ENCODE measurements at regions not wholly inside any gene's neighbourhood (a gene's known extent, or its start where the extent isn't known, plus 50 kb on each side); places are given as distances from the start of the nearest gene placed in this dataset.

DNA sequence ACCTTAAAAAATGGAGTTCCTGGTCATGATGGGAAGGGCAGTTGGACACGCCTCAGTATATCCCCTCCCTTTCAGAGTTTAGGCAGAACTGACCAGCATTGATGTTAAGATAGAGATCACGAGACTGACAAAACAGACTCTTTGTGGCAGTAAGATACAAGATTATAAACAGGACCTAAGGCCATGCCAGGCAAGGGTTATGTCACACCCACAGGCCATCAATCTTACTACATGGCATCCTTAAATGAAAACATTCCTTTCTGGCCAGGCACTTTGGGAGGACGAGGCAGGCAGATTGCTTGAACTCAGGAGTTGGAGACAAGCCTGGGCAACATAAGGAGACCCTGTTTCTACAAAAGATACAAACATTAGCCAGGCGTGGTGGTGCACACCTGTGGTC lies 129.3 kb upstream of the MLN start:
- H3K4me3 ChIP-seq (ENCODE audit: low read depth, low read length), result no peak overlapping the region
- TF ChIP-seq, protein P1, sequence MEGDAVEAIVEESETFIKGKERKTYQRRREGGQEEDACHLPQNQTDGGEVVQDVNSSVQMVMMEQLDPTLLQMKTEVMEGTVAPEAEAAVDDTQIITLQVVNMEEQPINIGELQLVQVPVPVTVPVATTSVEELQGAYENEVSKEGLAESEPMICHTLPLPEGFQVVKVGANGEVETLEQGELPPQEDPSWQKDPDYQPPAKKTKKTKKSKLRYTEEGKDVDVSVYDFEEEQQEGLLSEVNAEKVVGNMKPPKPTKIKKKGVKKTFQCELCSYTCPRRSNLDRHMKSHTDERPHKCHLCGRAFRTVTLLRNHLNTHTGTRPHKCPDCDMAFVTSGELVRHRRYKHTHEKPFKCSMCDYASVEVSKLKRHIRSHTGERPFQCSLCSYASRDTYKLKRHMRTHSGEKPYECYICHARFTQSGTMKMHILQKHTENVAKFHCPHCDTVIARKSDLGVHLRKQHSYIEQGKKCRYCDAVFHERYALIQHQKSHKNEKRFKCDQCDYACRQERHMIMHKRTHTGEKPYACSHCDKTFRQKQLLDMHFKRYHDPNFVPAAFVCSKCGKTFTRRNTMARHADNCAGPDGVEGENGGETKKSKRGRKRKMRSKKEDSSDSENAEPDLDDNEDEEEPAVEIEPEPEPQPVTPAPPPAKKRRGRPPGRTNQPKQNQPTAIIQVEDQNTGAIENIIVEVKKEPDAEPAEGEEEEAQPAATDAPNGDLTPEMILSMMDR (IDR thresholded peaks at IDR 0.05; ENCODE audit: insufficient read depth, low read depth, low read length, missing control alignments), result no peak
- DNase-seq (ENCODE audit: low read depth), result no peak

- no peak overlapping the region for H3K4me3 ChIP-seq (ENCODE audit: low read depth, low read length)
- no peak for DNase-seq (ENCODE audit: low read depth)
- TF ChIP-seq, protein P1 (IDR thresholded peaks at IDR 0.05; ENCODE audit: insufficient read depth, low read depth, low read length, missing control alignments), result no peak
Measured at GRCh38 chr6:33931799-33932198, 128.0 kb upstream of the MLN start.

DNA sequence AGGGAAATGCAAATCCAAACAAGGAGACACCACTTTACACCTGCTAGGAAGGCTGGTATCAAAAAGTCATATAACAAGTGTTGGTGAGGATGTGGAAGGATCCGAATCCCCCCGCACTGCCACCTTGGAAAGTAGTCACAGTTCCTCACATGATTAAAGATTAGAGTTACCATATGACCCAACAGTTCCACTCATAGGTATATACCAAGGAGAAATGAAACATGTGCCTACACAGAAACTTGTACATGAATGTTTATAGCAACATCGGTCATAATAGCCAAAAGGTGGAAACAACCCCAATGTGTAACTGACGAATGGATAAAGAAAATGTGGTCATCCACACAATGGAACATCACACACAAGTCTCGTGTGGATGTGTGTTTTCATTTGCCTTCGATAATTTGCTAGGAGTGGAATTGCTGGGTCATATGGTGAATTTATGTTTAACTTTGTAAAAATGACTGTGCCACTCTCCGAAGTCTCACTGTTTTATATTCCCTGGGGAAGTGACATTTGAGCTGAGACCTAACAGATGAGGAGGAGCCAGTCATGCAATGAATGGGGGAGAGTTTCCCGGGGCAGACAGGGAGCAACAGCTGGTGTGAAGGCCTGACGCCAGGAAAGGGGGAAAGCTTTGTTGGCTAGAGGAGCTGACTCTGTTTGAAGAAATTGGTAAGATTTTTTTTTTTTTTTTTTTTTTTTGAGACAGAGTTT lies 125.9 kb upstream of the MLN start:
- TF ChIP-seq, protein P1 (IDR thresholded peaks at IDR 0.05; ENCODE audit: insufficient read depth, low read depth, low read length, missing control alignments), result no peak
- no peak for DNase-seq (ENCODE audit: low read depth)
- no peak overlapping the region for H3K4me3 ChIP-seq (ENCODE audit: low read depth, low read length)

DNA sequence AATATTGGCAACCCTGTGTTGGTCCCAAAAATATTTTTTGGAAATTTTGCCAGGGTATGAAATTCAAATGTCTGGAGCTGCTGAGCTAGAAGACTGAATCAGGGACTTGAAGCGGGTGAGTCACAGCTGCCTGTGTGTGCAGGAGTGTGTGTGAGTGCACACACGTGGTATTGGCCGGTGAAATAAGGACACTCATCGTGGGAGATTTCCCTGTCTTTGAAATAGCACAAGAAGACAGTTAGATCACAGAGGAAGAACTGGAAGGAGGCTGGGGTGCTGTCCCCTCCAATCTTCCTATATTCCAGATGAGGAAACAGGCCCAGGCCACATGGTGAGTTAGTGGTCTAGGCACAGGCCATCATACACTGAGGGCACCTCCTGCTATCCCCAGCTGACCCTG lies 123.8 kb upstream of the MLN start:
- no peak for DNase-seq (ENCODE audit: low read depth)
- TF ChIP-seq, protein P1 (IDR thresholded peaks at IDR 0.05; ENCODE audit: insufficient read depth, low read depth, low read length, missing control alignments), result no peak
- no peak overlapping the region for H3K4me3 ChIP-seq (ENCODE audit: low read depth, low read length)

DNA sequence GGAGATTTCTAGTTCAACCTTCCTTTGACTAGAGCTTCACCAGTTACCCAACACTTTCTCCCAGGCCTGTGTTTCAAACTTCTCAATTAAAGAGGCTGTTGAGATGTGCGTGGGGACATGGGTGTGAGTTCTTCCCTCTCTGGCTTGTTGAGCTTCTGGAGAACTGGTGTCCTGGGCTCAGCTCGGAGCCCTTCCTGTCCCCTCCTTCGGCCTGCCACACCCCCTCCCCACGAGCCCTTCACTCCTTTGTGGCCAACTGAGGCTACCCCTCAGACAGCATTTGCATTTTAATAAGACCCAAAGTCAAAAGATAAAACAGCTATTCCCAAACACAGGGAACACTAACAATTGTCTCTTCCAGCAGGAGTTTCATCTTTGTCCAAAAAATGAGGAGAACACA lies 123.3 kb upstream of the MLN start:
- H3K4me3 ChIP-seq (ENCODE audit: low read depth, low read length), result no peak overlapping the region
- TF ChIP-seq, protein P1 (IDR thresholded peaks at IDR 0.05; ENCODE audit: insufficient read depth, low read depth, low read length, missing control alignments), result no peak
- DNase-seq (ENCODE audit: low read depth), result no peak

DNA sequence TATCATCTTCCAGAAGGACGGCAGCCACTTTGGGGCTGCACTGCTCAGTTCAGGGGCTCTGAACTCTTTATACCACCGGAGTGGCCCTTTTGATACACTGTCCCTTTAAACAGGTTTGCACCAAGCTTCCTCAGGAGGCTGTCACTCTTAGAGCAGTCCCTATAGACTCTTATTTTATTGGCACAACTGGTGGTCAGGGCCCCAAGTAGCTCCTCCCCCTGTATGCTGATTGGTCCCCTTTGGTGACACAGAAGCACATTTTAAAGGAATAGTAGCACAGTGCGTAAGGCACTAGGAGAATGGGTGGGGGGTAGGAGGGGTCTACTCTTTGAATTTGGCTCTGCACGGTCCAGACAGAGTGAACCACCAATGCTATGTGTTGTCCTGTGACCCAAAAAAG lies 122.6 kb upstream of the MLN start:
- TF ChIP-seq, protein P1 (IDR thresholded peaks at IDR 0.05; ENCODE audit: insufficient read depth, low read depth, low read length, missing control alignments), result no peak
- no peak overlapping the region for H3K4me3 ChIP-seq (ENCODE audit: low read depth, low read length)
- DNase-seq (ENCODE audit: low read depth), result peak; percentile 40

DNA sequence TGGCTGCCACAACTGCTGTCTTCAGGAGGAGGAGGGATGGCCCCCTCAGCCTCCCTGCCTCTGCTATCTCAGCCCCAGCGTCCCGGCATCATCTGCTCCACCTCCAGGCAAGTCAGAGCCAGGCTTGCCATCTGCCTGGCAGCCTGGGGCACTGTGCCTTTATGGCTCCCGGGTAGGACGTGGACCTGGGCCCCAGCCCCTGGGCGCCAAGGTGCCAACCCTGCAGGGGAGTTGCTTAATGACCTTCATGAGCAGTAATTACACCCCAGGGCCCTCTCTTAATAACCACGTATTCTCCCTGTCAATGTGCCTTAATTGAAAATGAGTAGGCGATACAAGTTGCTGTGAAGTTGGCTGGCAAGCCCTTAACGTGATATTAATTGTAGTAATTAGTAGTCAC lies 122.1 kb upstream of the MLN start:
- TF ChIP-seq, protein P1 (IDR thresholded peaks at IDR 0.05; ENCODE audit: insufficient read depth, low read depth, low read length, missing control alignments), result no peak
- no peak overlapping the region for H3K4me3 ChIP-seq (ENCODE audit: low read depth, low read length)
- DNase-seq (ENCODE audit: low read depth), result no peak

All from GM12865 (cell line).